GM18519 (cell line): ENCODE measurements at regions not wholly inside any gene's neighbourhood (a gene's known extent, or its start where the extent isn't known, plus 50 kb on each side); places are given as distances from the start of the nearest gene placed in this dataset.
"Not testable (repeated sequence)": the region's sequence is repeated elsewhere in the genome, so short reads cannot be mapped to it uniquely, and the experiment has no call there.

Source experiments
- ATAC-seq: cut with Tn5 transposase; IDR thresholded peaks from one replicate; pipeline ENCODE4 v1.9.1; 2021; ENCODE audit warnings: mild to moderate bottlenecking, moderate library complexity; ENCODE audit not compliant: unreplicated experiment, low FRiP score

GRCh38 chr18:28786926-28787325 lies 610.0 kb upstream of the CDH2 start:
- ATAC-seq: no peak

GRCh38 chr18:28781616-28782362 lies 604.9 kb upstream of the CDH2 start:
- ATAC-seq: no peak

GRCh38 chr18:28778706-28779105 lies 601.8 kb upstream of the CDH2 start:
- ATAC-seq: no peak

- ATAC-seq: no peak
Observed at GRCh38 chr18:28777756-28778155, 600.8 kb upstream of the CDH2 start.

- no peak for ATAC-seq
Observed at GRCh38 chr18:28771849-28772248, 594.9 kb upstream of the CDH2 start.

GRCh38 chr18:28768791-28769768 lies 592.1 kb upstream of the CDH2 start:
- no peak for ATAC-seq

GRCh38 chr18:28767727-28768211 lies 590.8 kb upstream of the CDH2 start:
- no peak for ATAC-seq

GRCh38 chr18:28767201-28767600 lies 590.3 kb upstream of the CDH2 start:
- ATAC-seq: no peak

GRCh38 chr18:28766721-28767120 lies 589.8 kb upstream of the CDH2 start:
- ATAC-seq: no peak

- no peak for ATAC-seq
Observed at GRCh38 chr18:28766027-28766426, 589.1 kb upstream of the CDH2 start.

- ATAC-seq: no peak
Observed at GRCh38 chr18:28760299-28760698, 583.4 kb upstream of the CDH2 start.

GRCh38 chr18:28757466-28758008 lies 580.6 kb upstream of the CDH2 start:
- ATAC-seq: no peak

- ATAC-seq: no peak
Observed at GRCh38 chr18:28743115-28743514, 566.2 kb upstream of the CDH2 start.

- ATAC-seq: no peak
Observed at GRCh38 chr18:28740575-28740974, 563.6 kb upstream of the CDH2 start.

GRCh38 chr18:28736951-28737350 lies 560.0 kb upstream of the CDH2 start:
- no peak for ATAC-seq

- no peak for ATAC-seq
Observed at GRCh38 chr18:28736223-28736622, 559.3 kb upstream of the CDH2 start.

GRCh38 chr18:28735731-28736130 lies 558.8 kb upstream of the CDH2 start:
- ATAC-seq: no peak

GRCh38 chr18:28729321-28729720 lies 552.4 kb upstream of the CDH2 start:
- ATAC-seq: no peak

- no peak for ATAC-seq
Observed at GRCh38 chr18:28728891-28729290, 552.0 kb upstream of the CDH2 start.

GRCh38 chr18:28727189-28727588 lies 550.3 kb upstream of the CDH2 start:
- ATAC-seq: not testable (repeated sequence)

- ATAC-seq: no peak
Observed at GRCh38 chr18:28725876-28726275, 548.9 kb upstream of the CDH2 start.
